ENCODE measurements at regions not wholly inside any gene's neighbourhood (a gene's known extent, or its start where the extent isn't known, plus 50 kb on each side); places are given as distances from the start of the nearest gene placed in this dataset.

- Histone ChIP-seq H3K27me3 (peaks cover 0 to 10% (median 0%) of the 10 kb centered on the region in 4 donors), H3K9me3 (no peaks in the 10 kb centered on the region), H3K36me3 (no peaks in the 10 kb centered on the region), H3K27ac (no peak overlapping the region), H3K4me3 (no peak overlapping the region), H3K4me1 (peaks cover 4 to 7% (median 6%) of the 10 kb centered on the region in 3 donors)
- WGBS, 2 donors = 64 to 65% methylated on average over 5 of the region's 5 CpGs
- no peak for DNase-seq
- intact Hi-C loops (cut with DNase I) = no loop called here
- TF ChIP-seq CTCF (IDR thresholded peaks at IDR 0.05) (no peak), POLR2A (IDR thresholded peaks at IDR 0.05) (no peak)
These were observed 61.6 kb upstream of the MAFB start for GRCh38 chr20:40750541-40751035.

- no peak overlapping the region for H3K4me3 ChIP-seq
- no peak overlapping the region for H3K27ac ChIP-seq
- peaks cover 0 to 4% (median 0%) of the 10 kb centered on the region in 4 donors for H3K27me3 ChIP-seq
- H3K4me1 ChIP-seq = peaks cover 4 to 7% (median 6%) of the 10 kb centered on the region in 3 donors
- TF ChIP-seq POLR2A (IDR thresholded peaks at IDR 0.05) (no peak), CTCF (IDR thresholded peaks at IDR 0.05) (no peak)
- H3K9me3 ChIP-seq = no peaks in the 10 kb centered on the region
- no peaks in the 10 kb centered on the region for H3K36me3 ChIP-seq
- no peak for DNase-seq
- intact Hi-C loops (cut with DNase I) = no loop called here
- WGBS, 2 donors = 76 to 82% methylated on average over 4 of the region's 4 CpGs
These were observed 64.4 kb upstream of the MAFB start for GRCh38 chr20:40753472-40753871.

GRCh38 chr20:40754339-40754943 lies 65.4 kb upstream of the MAFB start:
- no peak for DNase-seq
- no peak overlapping the region for H3K4me3 ChIP-seq
- intact Hi-C loops (cut with DNase I) = no loop called here
- H3K4me1 ChIP-seq = peaks cover 4 to 7% (median 6%) of the 10 kb centered on the region in 3 donors
- no peaks in the 10 kb centered on the region for H3K36me3 ChIP-seq
- peaks cover 0 to 4% (median 0%) of the 10 kb centered on the region in 4 donors for H3K27me3 ChIP-seq
- no peak overlapping the region for H3K27ac ChIP-seq
- H3K9me3 ChIP-seq = no peaks in the 10 kb centered on the region
- TF ChIP-seq POLR2A (IDR thresholded peaks at IDR 0.05) (no peak), CTCF (IDR thresholded peaks at IDR 0.05) (no peak)
- 50 to 56% methylated on average over 1 to 6 of the region's 6 CpGs for WGBS, 2 donors

- no peak for DNase-seq
- no peak overlapping the region for H3K4me3 ChIP-seq
- peaks cover 0 to 4% (median 0%) of the 10 kb centered on the region in 4 donors for H3K27me3 ChIP-seq
- H3K9me3 ChIP-seq = no peaks in the 10 kb centered on the region
- peaks cover 4 to 7% (median 6%) of the 10 kb centered on the region in 3 donors for H3K4me1 ChIP-seq
- intact Hi-C loops (cut with DNase I) = no loop called here
- TF ChIP-seq POLR2A (IDR thresholded peaks at IDR 0.05) (no peak), CTCF (IDR thresholded peaks at IDR 0.05) (no peak)
- no peak overlapping the region for H3K27ac ChIP-seq
- H3K36me3 ChIP-seq = no peaks in the 10 kb centered on the region
These were observed 68.1 kb upstream of the MAFB start for GRCh38 chr20:40757087-40757486.

GRCh38 chr20:40758790-40759189 lies 69.8 kb upstream of the MAFB start:
- WGBS, 2 donors = 70 to 76% methylated on average over 2 of the region's 2 CpGs
- intact Hi-C loops (cut with DNase I) = no loop called here
- no peak overlapping the region for H3K4me3 ChIP-seq

More at GRCh38 chr20:40758790-40759189, 69.8 kb upstream of the MAFB start:
- Histone ChIP-seq H3K9me3 (no peaks in the 10 kb centered on the region), H3K4me1 (peaks cover 4 to 7% (median 6%) of the 10 kb centered on the region in 3 donors), H3K27ac (no peak overlapping the region), H3K27me3 (peaks cover 0 to 4% (median 0%) of the 10 kb centered on the region in 4 donors), H3K36me3 (no peaks in the 10 kb centered on the region)
- TF ChIP-seq POLR2A (IDR thresholded peaks at IDR 0.05) (no peak), CTCF (IDR thresholded peaks at IDR 0.05) (no peak)
- no peak for DNase-seq
